Uterus (tissue), 2 donors: ENCODE measurements at regions not wholly inside any gene's neighbourhood (a gene's known extent, or its start where the extent isn't known, plus 50 kb on each side); places are given as distances from the start of the nearest gene placed in this dataset.

Experiments
- CTCF ChIP-seq, 4 experiments: fragments of 200-600 bp in 2 of 4; fragments of 450-650 bp in 2 of 4; sonication (generic) in 2 of 4; IDR thresholded peaks; one replicate each; pipeline ENCODE4 v1.5.1; 2016 to 2019; ENCODE audit warnings: antibody characterized with exemption in 4 of 4, mild to moderate bottlenecking in 2 of 4, moderate library complexity in 1 of 4
- POLR2A ChIP-seq, 2 donors: fragments of 450-650 bp; IDR thresholded peaks; one replicate each; pipeline ENCODE4 v1.6.1; 2016; ENCODE audit warnings: antibody characterized with exemption in 2 of 2, mild to moderate bottlenecking in 1 of 2, moderate library complexity in 1 of 2

GRCh38 chr4:164579270-164579942 lies 174.5 kb upstream of the SMIM31 start:
- no peak for TF ChIP-seq CTCF (IDR thresholded peaks at IDR 0.05)
- TF ChIP-seq POLR2A (IDR thresholded peaks at IDR 0.05): no peak
